HG02763 (cell line): ENCODE measurements at regions not wholly inside any gene's neighbourhood (a gene's known extent, or its start where the extent isn't known, plus 50 kb on each side); places are given as distances from the start of the nearest gene placed in this dataset.

Source experiments
- ATAC-seq: cut with Tn5 transposase; IDR thresholded peaks from one replicate; pipeline ENCODE4 v1.9.1; 2021; ENCODE audit warnings: mild to moderate bottlenecking, moderate library complexity; ENCODE audit not compliant: unreplicated experiment

DNA sequence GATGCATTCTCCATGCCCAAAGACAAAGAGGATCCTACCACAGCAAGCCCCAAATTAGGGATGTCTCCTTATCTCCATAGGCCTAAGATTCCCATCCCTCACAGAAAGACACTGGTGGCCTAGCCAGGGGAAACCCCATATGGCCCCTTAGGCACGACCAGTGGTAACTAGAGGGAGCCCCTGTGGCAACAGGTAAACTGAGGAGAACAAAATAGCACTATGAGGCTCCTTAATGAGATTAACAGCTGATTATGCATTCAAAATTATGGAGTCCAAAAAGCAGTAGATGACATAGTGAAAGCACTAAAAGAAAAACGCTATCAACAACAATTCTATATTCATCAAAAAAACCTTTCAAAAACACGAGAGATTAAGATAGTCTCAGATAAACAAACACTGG lies 234.0 kb downstream of the DIRAS2 start:
- ATAC-seq, result no peak

DNA sequence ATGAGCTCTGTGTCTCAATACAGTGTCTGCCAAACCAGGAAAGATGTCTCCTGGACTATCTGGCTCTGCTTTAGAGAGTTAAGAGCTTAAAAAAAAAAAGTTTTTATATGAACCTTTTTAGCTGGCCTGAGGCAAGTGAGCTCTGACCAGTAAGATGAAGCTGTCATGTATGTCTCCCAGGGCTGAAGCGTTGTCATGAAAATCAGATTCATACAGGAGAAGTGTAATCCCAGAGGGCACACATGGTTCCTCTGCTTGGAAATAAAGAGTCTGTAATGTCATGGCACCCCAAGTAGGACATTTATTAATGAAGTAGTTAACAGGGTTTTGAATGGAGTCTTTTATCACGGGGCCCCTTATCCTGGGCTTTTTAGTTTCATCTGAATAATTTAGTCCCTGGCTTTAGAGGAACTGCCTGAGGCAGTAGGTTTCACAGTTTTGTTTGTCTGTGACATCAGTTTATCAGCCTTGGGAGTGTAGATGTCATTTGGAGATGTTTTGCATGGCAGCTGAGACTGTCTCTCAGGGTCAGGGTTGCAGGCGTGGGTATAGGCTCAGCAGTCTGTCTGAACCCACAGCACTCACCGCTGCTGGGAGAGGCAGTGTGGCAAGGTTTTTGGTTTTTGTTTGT lies 223.3 kb downstream of the DIRAS2 start:
- no peak for ATAC-seq

DNA sequence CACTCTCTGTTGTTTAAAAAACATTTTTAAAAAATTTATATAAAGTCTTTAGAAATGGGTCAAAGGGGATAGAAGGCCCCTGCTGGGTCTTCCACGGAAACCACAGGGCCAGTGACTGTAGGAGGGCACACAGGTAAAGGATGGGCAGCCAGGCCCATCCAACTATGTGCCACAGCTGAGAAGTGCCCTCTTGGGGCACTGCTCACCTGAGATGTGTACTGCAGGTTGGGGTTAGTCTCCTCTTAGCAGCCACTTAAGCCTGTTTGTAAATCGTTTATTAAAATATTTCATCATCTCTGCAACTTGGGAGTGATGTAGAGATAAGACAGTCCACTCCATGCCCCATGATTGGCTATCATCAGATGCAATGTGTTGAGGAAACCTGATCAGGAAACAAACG lies 222.4 kb downstream of the DIRAS2 start:
- ATAC-seq, result no peak

DNA sequence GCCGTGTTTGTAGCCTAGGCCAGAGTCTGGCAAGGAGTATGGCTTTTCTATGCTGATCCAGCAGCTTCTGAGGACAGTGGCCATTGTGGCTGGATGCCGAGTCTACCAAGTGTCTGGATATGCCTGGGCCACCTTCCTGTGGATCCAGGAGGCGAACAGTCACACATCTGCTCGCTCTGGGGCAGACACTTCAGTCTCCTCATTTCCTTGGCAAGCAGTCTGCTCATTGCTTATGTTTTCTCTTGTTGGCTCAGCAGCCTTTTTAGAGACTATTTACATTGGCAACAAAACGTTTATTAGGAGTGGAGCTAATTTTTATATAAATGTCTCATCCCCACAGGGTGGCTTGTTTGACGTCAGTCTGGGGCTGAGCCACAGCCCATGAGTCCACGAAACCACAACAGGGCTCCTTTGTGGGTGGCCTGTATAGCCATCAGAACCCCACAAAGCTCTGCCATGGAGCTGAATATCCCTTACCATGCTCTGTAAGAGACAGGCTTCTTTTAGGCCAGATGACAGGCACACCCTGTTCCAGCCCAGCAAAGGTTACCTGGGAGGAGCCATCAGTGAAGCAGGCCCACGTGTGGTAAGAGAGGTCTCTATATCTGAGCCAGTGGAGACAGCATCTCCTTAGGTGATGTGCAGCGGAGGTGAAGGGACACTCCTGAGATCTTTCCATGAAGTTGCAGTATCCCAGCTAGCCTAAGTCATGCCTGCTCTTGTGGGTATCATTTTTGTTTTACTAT lies 221.7 kb downstream of the DIRAS2 start:
- no peak for ATAC-seq

DNA sequence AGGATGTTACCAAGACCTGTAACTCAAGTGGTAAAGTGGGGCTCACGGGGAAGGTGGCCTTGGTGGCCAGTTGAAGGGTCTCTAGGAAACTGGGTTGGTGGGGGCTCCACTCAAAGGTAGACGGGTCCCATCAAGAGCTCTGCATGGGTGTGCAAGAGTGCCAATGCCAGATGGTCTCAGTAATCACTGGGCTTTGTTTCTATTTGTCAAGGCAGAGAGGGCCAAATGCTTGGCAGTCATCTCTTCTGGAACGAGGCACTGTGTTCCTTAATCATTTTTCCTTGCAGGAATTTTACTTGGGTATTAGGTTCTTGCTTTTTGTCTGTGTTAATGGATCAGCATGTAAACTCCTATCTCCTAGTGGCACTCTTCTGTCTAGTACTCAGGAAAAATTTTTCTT lies 220.8 kb downstream of the DIRAS2 start:
- ATAC-seq, result no peak

DNA sequence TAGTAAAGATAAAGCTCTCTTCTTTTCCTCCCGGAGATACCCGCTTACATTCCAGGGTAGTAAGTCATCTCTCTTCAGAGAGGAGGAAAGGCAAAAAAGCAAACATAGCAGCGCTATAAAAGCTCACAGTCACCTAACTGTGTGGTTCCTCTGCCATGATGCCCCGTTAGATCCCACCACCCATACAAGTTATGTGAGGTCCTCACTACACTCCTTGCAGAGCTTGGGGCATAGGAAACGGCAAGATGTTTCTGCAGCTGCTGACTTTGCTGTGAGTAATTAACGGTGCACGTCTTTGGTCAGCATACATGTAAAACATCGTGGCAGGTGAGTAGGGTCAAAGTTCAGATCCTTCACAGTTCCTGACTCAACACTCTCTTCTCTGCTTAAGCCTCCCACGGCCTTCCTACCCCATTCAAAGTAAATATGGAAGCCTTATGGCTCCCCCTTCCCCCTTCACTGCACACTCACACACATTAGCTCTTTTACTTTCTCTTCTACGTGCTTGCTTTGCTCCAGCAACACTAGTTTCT lies 218.9 kb downstream of the DIRAS2 start:
- ATAC-seq, result no peak

DNA sequence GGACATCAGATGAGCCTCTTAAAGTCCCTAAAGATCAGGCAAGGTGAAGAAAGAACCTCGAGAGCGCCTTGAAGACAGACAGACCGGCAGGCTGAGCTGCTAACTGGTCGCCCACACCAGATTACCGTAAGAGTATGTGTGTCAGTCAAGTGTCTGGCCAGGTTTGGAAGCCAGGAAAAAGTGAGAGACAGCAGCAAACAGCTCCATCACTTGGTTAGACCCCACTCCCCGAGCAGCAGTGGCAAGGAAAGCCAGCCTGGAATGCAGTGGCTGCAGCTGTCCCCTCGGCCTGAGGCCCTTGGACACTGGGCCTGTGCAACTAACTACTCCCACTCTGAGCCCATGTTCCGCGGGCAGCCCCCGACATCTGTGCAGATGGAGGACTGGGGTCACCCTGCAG lies 214.1 kb downstream of the DIRAS2 start:
- no peak for ATAC-seq

DNA sequence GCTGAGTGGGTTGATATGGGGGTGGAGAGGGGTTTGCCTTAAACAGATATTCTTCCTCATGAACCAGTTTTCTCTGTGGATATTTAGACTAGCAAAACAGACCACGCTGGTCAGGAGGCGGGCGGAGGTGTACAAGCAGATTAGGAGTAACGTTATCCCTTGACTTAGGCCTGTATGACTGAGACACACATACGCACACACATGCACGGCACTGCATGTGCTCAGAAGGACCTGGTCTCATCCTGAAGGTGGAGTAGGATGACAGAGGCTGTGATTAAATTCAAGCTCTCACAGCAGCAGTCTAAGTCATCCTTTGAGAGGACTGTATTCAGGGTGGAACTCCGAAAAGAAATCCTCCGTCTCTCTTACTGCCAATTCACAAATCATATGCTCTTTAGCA lies 209.7 kb downstream of the DIRAS2 start:
- no peak for ATAC-seq

DNA sequence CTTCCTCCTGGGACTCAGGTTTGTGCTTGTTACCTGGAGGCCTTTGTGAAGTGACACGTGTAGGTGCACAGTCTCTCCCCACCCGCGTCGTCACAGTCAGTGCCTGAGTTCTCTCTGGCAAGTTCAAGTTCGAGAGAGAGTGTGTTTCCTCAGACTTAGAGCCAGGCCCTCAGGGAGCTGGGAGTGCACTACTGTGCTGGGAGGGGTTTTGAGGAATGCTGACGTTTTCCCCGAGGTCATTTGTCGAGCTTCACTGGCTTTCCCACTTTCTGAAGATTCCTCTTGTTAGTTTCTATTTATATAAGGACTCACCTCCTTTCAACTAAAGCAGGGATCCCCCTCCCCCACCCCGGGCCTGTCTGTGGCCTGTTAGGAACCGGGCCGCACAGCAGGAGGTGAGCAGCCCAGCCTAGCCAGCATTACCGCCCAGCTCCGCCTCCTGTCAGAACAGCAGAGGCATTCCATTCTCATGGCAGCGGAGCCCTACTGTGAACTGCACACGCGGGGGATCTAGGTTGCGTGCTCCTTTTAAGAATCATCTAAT lies 209.2 kb downstream of the DIRAS2 start:
- ATAC-seq, result no peak

DNA sequence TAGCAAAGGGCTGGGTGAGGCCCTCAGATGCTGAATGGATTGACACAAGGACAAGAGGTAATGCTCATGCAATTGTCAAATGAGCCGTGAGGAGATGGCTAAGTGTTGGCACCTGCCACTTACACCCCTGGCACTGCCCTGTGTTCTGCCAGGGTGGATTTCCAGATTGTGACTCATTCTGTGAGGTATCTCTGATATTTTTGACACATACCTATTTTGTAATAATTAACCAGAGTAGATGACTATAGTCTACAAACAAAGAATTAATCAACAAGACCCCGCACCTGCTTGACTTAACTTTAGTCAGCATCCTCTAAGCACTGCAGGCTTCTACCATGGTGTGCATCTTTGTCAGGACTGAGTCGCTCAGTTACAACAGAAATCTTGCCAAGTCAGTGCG lies 200.8 kb downstream of the DIRAS2 start:
- ATAC-seq, result no peak

DNA sequence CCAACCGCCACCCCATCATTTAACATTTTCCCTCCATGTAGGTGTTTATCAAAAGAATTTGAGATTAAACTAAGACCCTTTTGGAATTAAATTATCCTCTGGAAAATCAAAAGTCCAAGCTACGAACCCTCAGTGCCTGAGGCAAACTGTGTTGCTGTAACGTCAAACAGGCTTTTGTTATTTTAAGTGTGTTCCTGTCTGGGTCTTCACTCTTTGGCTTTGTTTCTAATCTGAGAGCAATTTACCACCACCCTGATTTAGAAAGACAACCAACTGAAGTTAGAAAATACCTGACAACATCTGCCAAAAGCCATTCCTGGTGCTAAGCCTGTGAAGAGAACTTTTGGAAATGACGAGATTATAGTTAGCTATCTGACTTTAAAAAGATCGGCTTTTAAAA lies 199.9 kb downstream of the DIRAS2 start:
- ATAC-seq, result no peak

DNA sequence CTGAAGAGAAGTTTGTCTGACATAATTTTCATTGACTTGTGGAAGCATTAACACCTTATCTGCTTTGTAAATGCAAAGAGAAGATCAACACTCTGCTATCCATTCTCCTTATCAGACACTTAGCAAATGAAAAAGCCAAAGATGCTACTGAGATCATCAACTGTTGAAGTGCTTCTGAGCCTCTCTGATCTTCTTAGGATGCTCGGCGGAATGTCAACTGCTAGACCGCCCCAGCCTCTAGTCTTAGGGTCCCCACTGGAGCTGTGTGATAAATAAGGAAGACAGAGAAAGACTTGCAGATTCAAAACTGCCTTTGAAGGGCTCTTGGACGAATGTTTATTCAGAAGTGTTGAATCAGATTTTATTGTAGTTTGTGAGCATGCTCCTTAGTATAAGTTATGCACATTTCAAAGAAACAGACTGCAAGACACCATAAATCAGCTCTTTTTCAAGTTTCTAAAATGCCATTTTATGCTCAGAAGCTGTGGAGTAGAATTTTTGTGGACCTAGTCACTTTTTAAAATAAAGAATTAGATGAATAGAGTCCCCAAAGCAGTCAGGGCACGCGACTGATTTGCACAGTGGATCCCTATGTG lies 197.9 kb downstream of the DIRAS2 start:
- ATAC-seq, result no peak

DNA sequence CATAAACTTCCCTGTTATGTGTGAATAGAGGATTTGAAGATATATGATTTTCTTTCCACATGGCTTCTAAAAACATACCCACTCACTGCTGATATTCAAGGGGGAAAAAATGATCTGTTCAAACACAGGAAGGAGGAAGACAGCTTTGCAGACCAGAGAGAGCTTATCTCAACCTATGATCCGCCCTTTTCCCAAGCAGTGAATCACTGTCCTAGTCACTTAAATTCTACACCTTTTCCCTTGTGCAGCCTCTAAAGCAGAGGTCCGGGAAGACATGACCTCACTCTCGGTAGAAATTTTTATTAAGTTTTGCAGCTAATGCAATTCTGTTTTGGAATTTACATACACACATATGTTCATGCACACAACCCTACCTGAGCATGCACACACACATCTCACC lies 197.2 kb downstream of the DIRAS2 start:
- no peak for ATAC-seq

DNA sequence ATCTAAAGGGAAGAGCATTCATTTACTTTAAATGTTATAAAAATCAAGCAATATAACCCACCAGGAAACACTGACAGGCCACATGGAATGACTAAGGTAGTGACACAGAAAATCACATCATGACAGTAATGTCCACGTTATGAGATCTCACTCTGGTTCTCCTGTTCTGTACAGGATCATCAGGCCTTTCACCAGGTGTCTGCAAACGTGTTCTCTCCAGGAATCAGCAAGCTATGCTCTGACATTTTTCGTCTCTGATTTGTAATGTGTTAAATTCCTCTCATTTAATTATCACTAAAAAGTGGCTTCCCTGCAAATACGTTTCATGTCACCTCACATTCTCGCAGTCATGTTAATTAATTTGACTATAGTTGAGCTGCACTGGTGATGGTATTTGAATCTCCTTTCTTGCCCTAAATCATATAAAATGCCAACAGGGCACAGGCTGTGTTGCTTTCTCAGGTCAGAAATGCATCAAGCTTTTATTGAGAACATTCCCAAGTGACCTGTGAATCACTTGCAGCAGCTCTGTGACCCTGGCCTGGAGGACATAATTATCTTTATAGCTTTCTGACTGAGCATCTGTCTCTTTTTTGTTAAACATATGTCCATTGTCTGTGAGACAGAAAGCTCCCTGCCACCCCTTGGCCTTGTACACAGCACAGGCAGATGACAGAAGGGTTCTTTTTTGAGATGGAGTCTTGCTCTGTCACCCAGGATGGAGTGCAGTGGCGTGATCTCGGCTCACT lies 196.2 kb downstream of the DIRAS2 start:
- no peak for ATAC-seq

DNA sequence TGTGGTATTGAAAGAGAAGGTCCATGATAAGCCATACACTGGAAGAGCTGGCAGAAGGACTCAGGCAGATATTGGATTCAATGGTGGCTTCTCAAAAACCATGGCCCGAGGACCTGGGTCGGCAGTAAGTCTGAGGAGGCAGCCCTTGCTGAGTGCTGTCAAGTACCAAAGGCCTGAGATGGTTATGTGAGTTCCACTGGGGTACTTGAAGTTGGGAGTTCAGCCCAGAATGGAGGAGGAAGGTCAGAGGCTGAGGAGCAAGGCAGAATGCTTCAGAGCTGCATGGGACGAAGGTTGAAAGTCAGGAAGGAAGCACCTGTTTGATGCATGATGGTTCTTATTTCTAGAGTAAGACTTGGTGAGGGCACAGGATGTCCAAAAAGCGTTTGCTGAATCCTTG lies 194.9 kb downstream of the DIRAS2 start:
- ATAC-seq, result no peak

DNA sequence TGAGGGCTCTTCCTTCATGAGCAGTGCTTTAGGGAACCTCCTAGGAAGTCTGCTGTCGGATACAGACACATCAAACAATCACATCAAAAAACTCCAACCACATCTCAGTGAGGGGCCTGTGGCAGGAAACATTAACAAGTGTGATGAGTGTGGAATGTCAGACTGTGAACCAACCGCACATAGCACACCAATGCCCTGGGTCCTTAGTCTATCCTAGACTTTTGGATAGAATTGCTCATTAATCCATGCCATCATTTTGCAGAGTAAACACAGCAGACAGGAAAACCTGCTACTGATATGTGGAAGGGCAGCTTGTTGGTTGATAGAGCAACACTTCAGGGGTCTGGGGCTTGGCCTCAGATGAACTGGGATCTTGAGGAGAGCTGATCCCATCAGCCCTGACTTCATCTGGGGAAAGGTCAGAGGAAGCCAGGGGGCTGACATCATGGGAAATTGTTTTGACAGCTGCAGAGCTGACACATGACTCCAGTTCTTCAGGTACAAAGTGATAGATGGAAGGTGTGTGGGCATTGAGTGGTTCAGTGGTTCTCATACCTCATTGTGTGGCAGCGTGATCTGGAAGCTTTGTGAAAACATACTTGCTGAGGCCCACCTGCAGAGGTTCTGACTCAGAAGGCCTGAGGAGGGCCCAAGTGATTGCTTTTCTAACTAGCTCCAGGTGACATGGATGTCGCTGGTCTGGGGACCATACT lies 193.3 kb downstream of the DIRAS2 start:
- ATAC-seq, result no peak

DNA sequence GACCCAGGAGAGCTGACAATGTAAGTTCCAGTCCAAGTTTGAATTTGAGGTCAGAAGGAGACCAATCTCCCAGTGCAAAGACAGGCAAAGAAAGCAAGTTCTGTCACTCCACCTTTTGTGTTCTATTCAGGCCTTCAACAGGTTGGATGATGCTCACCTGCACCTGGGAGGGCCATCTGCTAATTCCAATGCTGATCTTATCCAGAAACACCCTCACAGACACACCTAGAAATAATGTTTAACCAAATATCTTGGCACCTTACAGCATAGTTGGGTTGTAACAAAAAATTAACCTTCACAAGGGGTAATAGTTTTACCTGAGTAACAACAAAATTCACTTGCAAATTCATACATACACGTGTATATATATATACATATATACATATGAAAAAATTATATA lies 190.8 kb downstream of the DIRAS2 start:
- no peak for ATAC-seq

DNA sequence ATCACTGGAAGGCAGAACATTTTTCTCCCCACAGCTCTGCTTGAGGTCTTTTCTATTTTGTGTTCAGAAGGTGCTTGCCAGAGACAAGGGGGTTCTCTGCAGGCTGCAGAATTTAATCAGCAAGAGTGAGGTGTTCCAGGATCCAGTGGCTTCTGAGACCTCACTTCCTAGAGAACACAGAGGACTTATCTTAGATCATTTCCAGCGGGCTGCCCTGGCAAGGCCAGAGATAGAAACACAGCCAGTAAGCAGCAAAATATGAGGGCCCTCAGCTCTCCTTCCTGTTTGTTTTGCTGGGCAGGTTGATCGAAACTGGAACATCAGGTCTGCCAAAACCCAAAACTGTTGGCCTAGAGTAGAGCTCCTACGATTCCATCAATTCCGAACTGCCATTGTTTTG lies 187.3 kb downstream of the DIRAS2 start:
- no peak for ATAC-seq

DNA sequence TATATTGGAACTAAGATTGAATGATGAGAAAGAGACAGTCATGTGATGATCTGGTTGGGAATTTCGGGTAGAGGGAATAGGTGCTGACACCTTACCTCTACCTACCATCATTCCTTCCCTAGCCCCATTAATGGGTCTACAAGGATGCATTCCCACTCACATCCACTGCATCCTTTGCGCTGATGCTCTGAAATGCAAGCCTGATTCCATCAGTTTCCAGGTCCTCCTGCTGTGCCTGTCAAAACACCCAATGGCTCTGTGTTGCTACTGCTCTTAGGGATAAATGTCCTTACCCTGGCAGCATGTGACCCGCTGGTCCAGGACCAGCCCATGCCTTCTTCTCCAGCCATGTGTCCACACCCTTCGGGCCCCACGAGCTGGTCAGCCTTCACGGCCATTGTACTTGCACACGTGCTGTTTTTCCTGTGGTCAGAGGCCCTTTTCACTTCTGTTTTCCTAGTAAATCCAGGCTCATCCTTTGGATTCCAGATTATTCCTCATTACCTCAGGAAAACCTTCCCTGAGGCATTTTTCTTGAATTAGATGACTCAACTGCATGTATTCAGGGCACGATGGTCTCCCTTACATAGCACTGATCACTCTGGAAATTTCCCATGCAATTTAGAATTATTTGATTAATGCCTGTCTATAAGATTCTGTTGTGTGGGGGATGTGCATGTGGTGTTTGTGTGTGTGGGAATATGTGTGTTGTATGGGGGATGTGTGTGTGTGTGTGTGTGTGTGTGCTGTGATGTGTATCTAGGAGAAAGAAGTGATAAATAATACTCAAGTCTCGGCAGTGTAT lies 185.0 kb downstream of the DIRAS2 start:
- no peak for ATAC-seq

DNA sequence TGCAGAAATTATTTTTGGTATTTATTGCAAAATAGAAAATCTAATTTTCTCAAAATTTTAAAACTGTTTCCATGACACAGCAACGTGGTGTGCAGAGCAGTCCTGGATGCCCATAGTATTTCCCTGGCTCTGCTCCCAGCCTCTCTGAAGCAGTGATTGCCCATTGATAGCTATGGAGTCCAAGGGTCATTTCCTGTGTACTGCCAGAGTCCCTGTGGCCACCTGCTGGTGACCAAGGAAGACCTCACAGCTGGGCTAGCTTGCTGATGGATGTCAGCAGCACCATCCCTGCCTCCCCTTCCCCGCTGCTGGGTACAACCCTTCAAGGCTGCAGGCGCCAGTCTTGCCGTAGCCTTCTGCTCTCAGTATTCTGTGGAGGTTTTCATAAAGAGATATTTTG lies 184.1 kb downstream of the DIRAS2 start:
- no peak for ATAC-seq
